Fibroblast of the conjunctiva (primary cell): ENCODE measurements at regions not wholly inside any gene's neighbourhood (a gene's known extent, or its start where the extent isn't known, plus 50 kb on each side); places are given as distances from the start of the nearest gene placed in this dataset.
"Not testable (repeated sequence)": the region's sequence is repeated elsewhere in the genome, so short reads cannot be mapped to it uniquely, and the experiment has no call there.

ENCODE experiments used
- DNase-seq: peaks from one replicate; pipeline ENCODE4 v3.0.0-alpha.2; 2010; ENCODE audit warnings: low read depth

DNA sequence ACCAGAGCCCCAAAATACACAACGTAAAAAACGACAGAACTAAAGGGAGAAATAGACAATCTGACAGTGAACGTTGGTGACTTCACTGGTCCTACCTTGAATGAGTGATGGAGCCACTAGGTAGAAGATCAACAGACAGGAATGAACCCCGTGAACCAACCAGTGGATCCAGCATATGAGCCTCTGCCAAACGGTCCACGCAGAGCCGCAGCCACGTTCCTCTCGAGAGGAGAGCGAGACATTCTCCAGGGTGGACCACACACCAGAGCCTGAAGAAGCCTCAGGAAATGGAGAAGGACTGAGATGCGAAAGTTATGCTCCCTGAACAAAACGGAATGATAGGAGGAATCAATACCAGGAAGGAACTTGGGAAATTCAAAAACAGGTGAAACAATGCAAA lies 178.4 kb downstream of the RTP5 start:
- DNase-seq: no peak

DNA sequence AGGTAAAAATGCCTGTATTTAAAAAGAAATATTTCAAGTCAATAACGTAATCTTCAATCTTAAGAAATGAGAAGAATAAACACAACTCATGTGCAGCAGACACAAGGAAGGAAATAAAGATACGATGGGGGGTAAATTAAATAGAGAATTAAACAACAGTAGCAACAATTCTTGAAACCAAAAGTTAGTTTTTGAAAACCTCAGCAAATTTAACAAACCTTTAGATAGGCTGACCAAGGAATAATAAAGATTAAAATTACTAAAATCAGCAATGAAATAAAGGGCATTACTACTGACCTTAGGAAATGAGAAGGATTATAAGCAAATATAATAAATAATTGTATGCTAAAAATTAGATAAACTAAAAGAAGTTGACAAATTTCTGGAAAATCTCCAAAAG lies 178.9 kb downstream of the RTP5 start:
- no peak for DNase-seq

GRCh38 chr2:242049492-242049891 lies 180.0 kb downstream of the RTP5 start:
- not testable (repeated sequence) for DNase-seq

DNA sequence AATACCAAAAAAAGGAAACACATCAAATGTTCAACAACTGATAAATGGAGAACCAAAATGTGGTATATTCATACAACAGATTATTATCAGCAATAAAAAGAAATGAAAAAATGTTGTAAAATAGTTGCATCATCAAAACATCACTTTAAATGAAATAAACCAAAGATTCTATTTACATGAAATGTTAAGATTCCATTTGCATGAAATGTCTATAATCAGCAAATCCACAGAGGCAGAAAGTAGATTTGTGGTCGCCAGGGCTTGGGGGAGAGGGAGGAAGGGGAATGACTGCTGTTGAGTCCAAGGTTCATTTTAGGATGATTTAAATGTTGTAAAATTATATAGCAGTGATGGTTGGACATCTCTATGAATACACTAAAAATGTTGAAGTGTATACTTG lies 181.9 kb downstream of the RTP5 start:
- no peak for DNase-seq

- DNase-seq: no peak
These were observed 182.9 kb downstream of the RTP5 start for GRCh38 chr2:242052421-242052820.

GRCh38 chr2:242053921-242054320 lies 184.4 kb downstream of the RTP5 start:
- DNase-seq: no peak

DNA sequence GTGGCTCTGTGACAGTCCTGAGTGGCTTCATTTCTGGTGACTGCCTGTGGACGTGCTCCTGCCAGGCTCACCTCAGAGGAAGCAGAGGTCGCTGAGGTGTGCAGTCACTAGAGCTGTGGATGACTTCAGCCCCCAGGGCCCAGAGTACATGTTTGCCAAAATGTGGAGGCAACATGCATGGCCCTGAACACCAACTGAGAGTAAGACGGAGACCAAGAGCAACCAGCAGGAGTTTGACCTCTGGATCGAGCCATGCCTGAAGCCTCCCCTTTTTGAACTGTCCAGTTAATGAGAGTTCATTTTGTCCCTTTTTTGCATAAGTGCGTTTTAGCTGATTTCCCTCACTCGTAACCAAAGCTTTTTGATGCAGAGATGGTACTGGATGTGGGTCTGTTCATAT lies 184.9 kb downstream of the RTP5 start:
- no peak for DNase-seq

DNA sequence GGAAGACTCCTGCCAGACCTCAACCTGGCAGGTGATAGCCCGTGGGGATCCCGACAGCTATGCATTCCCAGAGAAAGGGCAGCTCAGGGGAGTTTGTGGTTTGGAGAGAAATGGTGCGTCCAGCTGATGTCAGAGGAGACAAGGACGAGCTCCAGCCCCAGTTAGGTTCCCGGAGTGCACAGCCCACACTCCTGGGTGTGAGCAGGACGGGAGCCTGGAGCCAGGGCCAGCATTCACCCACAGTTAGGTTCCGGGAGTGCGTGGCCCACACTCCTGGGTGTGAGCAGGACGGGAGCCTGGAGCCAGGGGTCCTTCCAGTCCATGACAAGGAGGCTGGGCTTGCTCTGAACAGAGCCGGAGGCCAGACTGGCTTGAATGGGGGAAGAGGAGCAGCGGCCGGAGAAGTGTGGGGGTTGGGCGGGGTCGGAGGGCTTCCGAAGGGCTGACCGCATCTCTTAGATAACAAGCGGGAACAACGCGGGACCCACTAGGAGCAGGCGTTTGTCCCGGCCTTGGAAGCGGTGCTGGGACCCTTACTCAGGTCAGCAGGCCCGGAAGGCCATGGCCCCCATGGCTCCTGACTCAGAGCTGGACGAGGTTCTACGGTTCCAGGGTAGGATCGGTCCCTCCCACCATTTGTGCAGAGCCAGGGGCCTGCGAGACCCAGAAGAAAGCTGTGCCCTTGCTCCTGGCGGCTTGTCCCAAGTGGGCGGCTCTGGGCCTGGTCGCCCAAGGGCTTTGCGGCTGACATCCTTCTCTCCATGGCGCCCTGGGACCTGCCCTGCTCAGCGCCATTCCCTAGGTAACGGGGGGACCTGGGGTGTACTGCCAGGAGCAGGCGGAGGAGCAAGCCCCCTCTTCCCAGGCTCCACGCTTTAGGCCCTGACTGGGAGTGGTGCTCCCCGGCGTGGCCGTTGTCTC lies 185.6 kb downstream of the RTP5 start:
- no peak for DNase-seq

- DNase-seq: no peak
These were observed 186.5 kb downstream of the RTP5 start for GRCh38 chr2:242056026-242056425.

- DNase-seq: no peak
These were observed 187.3 kb downstream of the RTP5 start for GRCh38 chr2:242056785-242057184.

DNA sequence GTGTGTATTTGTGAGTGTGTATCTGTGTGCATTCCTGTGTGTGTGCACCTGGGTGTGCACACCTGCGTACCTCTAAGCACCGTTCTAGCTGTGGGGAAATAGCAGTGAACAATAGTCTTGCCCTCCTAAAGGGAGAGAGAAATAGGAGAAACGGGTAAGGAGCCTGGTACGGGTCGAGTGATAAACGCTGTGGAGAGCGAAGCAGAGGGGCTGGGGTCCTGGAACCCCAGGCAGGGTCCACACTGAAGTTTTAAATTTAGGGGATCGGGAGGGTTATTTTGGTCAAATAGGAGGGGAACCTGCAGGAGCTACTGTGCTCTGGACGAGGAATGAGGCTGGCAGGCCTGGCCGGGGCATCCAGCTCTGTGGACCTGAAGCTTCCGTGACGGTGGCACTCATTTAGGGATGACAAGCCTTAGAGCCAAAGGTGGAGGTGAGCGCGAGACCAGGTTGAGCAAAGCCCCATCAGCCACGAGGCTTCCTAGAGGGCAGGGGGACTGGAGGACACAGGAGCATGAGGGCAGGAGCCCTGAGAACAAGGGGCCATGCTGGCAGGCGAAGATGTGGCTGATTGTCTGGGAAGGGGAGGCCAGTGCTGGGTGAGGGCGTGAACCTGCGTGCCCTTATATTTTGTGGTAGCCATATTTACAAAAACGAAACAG lies 188.0 kb downstream of the RTP5 start:
- no peak for DNase-seq

DNA sequence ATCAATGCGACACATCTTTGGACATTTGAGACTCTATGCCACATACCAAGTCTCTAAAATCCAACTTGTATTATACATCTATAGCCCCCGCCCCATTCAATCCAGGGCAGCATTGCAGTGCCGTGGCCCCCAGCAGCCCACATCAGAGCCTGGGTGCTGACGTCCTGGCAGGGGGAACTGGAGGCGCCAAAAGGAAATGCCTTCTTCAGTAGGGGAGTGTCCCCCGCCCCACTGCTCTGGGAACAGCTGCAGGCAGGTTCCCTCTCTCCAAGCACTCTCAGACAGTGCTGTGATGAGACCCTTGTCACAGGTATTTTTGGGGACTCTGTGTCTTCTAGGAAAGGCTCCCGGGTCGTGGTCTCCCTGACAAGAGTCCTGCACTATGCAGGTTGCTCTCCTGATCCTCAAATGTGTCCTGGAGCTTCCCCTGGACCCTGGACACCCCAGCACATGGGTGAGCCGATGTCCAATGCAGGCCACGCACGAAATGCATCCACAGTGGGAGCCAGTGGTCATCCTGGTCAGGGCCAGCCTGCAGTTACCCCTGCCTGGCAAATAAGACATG lies 188.7 kb downstream of the RTP5 start:
- DNase-seq: no peak

- DNase-seq: no peak
These were observed 190.0 kb downstream of the RTP5 start for GRCh38 chr2:242059566-242059965.

- peak; percentile 57 for DNase-seq
These were observed 190.8 kb downstream of the RTP5 start for GRCh38 chr2:242060212-242060835.

GRCh38 chr2:242061930-242062329 lies 192.4 kb downstream of the RTP5 start:
- not testable (repeated sequence) for DNase-seq

- DNase-seq: no peak
These were observed 193.9 kb downstream of the RTP5 start for GRCh38 chr2:242063436-242063835.

DNA sequence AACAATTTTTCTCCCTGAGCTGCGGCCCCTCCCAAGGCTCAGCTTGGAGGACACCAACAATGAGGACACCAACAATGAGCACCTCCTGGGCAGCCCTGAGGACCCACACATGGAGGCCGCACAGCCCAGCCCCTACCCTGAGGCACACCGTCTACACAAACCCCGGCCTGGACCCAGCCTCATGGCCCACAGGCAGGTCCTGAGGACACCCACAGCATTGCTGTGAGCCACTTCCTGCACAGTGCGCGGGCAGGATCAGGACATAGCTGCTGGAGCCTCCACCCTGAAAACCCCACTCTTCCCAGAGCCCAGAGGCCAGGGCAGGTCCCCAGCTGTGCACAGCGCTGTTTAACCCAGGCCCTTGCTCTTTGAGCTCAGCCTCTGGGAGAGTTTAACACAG lies 194.3 kb downstream of the RTP5 start:
- DNase-seq: no peak

- no peak for DNase-seq
These were observed 195.1 kb downstream of the RTP5 start for GRCh38 chr2:242064364-242065250.

DNA sequence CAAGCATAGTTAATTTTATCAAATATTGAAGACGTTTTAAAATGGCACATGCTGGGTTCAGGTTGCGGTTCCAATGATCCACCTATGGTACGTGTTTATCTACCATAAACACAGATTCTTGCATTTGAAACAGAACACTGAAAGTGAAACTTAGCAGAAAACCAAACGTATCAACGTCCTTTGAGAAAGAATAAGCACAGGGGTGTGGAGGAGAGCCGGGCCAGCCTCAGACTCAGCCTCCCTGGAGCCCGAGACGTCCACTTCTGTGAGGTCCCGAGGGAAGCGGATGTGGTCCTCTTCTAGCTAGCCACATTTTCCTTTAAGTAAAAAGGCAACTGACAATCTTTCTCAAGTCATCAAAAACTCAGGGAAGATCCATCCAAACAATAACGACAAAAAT lies 195.9 kb downstream of the RTP5 start:
- DNase-seq: no peak

- no peak for DNase-seq
These were observed 199.5 kb downstream of the RTP5 start for GRCh38 chr2:242069018-242069417.

GRCh38 chr2:242069938-242070395 lies 200.4 kb downstream of the RTP5 start:
- DNase-seq: peak; percentile 72
